IPS DF 6.9 (cell line): ENCODE measurements at regions not wholly inside any gene's neighbourhood (a gene's known extent, or its start where the extent isn't known, plus 50 kb on each side); places are given as distances from the start of the nearest gene placed in this dataset.

Experiments
- DNase-seq: peaks from one replicate; pipeline ENCODE4 v3.0.0-alpha.2; 2013; ENCODE audit warnings: low read depth, low spot score
- H3K27ac ChIP-seq: one replicate; pipeline ENCODE4 v1.5.1; 2013; ENCODE audit warnings: low read length, control low read depth
- H3K27me3 ChIP-seq: 2 replicates; pipeline ENCODE4 v1.6.1; 2013; ENCODE audit warnings: mild to moderate bottlenecking, low read length; ENCODE audit not compliant: control insufficient read depth, insufficient read depth
- H3K36me3 ChIP-seq: 2 replicates; pipeline ENCODE4 v1.6.1; 2013; ENCODE audit warnings: low read length; ENCODE audit not compliant: control insufficient read depth, insufficient read depth
- H3K4me1 ChIP-seq: 2 replicates; pipeline ENCODE4 v1.6.1; 2013; ENCODE audit warnings: low read length; ENCODE audit not compliant: control insufficient read depth, insufficient read depth
- H3K4me3 ChIP-seq: 2 replicates; pipeline ENCODE4 v1.5.1; 2013; ENCODE audit warnings: mild to moderate bottlenecking, low read length
- H3K9me3 ChIP-seq: 2 replicates; pipeline ENCODE4 v1.6.1; 2013; ENCODE audit warnings: low read length, inconsistent platforms; ENCODE audit not compliant: control insufficient read depth, insufficient read depth
- WGBS: extraction: QIAGEN DNeasy Blood & Tissue Kit; methylation state at CpG from one replicate; pipeline ENCODE4 v1.1.7; 2013; ENCODE audit warnings: mixed read lengths, missing lambda C conversion rate; ENCODE audit not compliant: insufficient read length, insufficient coverage; 5-methylcytosine and 5-hydroxymethylcytosine counted together

GRCh38 chr14:57086271-57087162 lies 182.2 kb downstream of the EXOC5 start:
- H3K4me1 ChIP-seq: no peaks in the 10 kb centered on the region
- no peaks in the 10 kb centered on the region for H3K27me3 ChIP-seq
- no peaks in the 10 kb centered on the region for H3K9me3 ChIP-seq
- no peaks in the 10 kb centered on the region for H3K36me3 ChIP-seq
- DNase-seq: no peak
- H3K27ac ChIP-seq: no peak overlapping the region
- no peak overlapping the region for H3K4me3 ChIP-seq
- WGBS: no CpG with 5 or more reads among the region's 7 CpGs

GRCh38 chr14:57085801-57086200 lies 182.9 kb downstream of the EXOC5 start:
- no peak overlapping the region for H3K27ac ChIP-seq
- WGBS: no CpG with 5 or more reads among the region's 3 CpGs
- no peaks in the 10 kb centered on the region; the same call in 1 of the 2 replicates for H3K4me1 ChIP-seq
- DNase-seq: no peak
- H3K27me3 ChIP-seq: no peaks in the 10 kb centered on the region
- no peaks in the 10 kb centered on the region for H3K9me3 ChIP-seq
- H3K4me3 ChIP-seq: no peak overlapping the region
- H3K36me3 ChIP-seq: no peaks in the 10 kb centered on the region

- Histone ChIP-seq H3K4me3 (no peak overlapping the region), H3K9me3 (no peaks in the 10 kb centered on the region), H3K27ac (no peak overlapping the region), H3K27me3 (no peaks in the 10 kb centered on the region), H3K36me3 (no peaks in the 10 kb centered on the region), H3K4me1 (no peaks in the 10 kb centered on the region; the same call in 1 of the 2 replicates)
- no CpG with 5 or more reads among the region's 3 CpGs for WGBS
- no peak for DNase-seq
Measured at GRCh38 chr14:57085043-57085442, 183.7 kb downstream of the EXOC5 start.

GRCh38 chr14:57080691-57081090 lies 188.0 kb downstream of the EXOC5 start:
- H3K27ac ChIP-seq: no peak overlapping the region
- H3K9me3 ChIP-seq: no peaks in the 10 kb centered on the region
- no peaks in the 10 kb centered on the region for H3K27me3 ChIP-seq
- no peak overlapping the region for H3K4me3 ChIP-seq
- no peak for DNase-seq
- H3K36me3 ChIP-seq: no peaks in the 10 kb centered on the region
- WGBS: no CpG with 5 or more reads among the region's 3 CpGs
- H3K4me1 ChIP-seq: no peaks in the 10 kb centered on the region; the same call in 1 of the 2 replicates

GRCh38 chr14:57078054-57078453 lies 190.7 kb downstream of the EXOC5 start:
- no peaks in the 10 kb centered on the region for H3K27me3 ChIP-seq

GRCh38 chr14:57073986-57074385 lies 194.7 kb downstream of the EXOC5 start:
- no peaks in the 10 kb centered on the region for H3K9me3 ChIP-seq
- no peaks in the 10 kb centered on the region for H3K27me3 ChIP-seq
- no CpG with 5 or more reads among the region's 5 CpGs for WGBS
- no peak overlapping the region for H3K4me3 ChIP-seq
- no peak overlapping the region for H3K27ac ChIP-seq
- H3K36me3 ChIP-seq: no peaks in the 10 kb centered on the region
- no peaks in the 10 kb centered on the region for H3K4me1 ChIP-seq
- DNase-seq: no peak

More at GRCh38 chr14:57078054-57078453, 190.7 kb downstream of the EXOC5 start:
- Histone ChIP-seq H3K4me3 (no peak overlapping the region), H3K36me3 (no peaks in the 10 kb centered on the region), H3K4me1 (no peaks in the 10 kb centered on the region; the same call in 1 of the 2 replicates), H3K27ac (no peak overlapping the region), H3K9me3 (no peaks in the 10 kb centered on the region)
- no CpG with 5 or more reads among the region's 2 CpGs for WGBS
- no peak for DNase-seq

- Histone ChIP-seq H3K4me1 (no peaks in the 10 kb centered on the region), H3K27me3 (no peaks in the 10 kb centered on the region), H3K4me3 (no peak overlapping the region), H3K36me3 (no peaks in the 10 kb centered on the region), H3K27ac (no peak overlapping the region), H3K9me3 (no peaks in the 10 kb centered on the region)
- DNase-seq: no peak
- no CpG with 5 or more reads among the region's 1 CpG for WGBS
Measured at GRCh38 chr14:57071639-57072038, 197.1 kb downstream of the EXOC5 start.

GRCh38 chr14:57069702-57070101 lies 199.0 kb downstream of the EXOC5 start:
- Histone ChIP-seq H3K4me1 (no peaks in the 10 kb centered on the region), H3K9me3 (no peaks in the 10 kb centered on the region), H3K27ac (no peak overlapping the region), H3K4me3 (no peak overlapping the region), H3K36me3 (no peaks in the 10 kb centered on the region), H3K27me3 (no peaks in the 10 kb centered on the region)
- WGBS: no CpG with 5 or more reads among the region's 5 CpGs
- no peak for DNase-seq

- H3K4me1 ChIP-seq: no peaks in the 10 kb centered on the region
Measured at GRCh38 chr14:57068511-57068910, 200.2 kb downstream of the EXOC5 start.

GRCh38 chr14:57066887-57067513 lies 201.7 kb downstream of the EXOC5 start:
- no peak overlapping the region for H3K27ac ChIP-seq
- H3K27me3 ChIP-seq: no peaks in the 10 kb centered on the region
- H3K9me3 ChIP-seq: no peaks in the 10 kb centered on the region
- peak; percentile 22 for DNase-seq
- no peaks in the 10 kb centered on the region for H3K4me1 ChIP-seq
- no CpG with 5 or more reads among the region's 12 CpGs for WGBS
- no peaks in the 10 kb centered on the region for H3K36me3 ChIP-seq
- H3K4me3 ChIP-seq: no peak overlapping the region

More at GRCh38 chr14:57068511-57068910, 200.2 kb downstream of the EXOC5 start:
- Histone ChIP-seq H3K36me3 (no peaks in the 10 kb centered on the region), H3K9me3 (no peaks in the 10 kb centered on the region), H3K27me3 (no peaks in the 10 kb centered on the region), H3K27ac (no peak overlapping the region), H3K4me3 (no peak overlapping the region)
- DNase-seq: no peak
- no CpG with 5 or more reads among the region's 8 CpGs for WGBS
